ENCODE measurements at regions not wholly inside any gene's neighbourhood (a gene's known extent, or its start where the extent isn't known, plus 50 kb on each side); places are given as distances from the start of the nearest gene placed in this dataset.
A peak's percentile ranks its signal among the peaks of the same experiment; 100 is the strongest.

DNA sequence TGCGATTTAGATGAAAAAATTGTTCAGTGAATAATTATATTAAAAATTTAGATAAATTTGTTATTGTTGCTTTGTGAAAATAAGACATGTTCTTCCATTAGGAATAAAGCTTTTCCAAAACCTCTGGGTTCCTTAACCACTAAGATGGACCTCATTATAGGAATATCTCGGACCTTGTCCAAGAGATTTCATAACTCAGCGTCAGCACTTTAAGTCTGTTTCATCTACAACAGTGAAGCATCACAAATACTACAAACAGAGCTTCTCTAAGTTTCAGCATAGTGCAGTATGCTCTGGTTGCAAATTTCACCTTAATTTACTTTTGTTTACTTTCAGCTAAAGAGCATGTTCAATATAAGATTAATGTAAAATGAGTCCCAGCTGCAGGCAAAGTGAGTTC, 150.3 kb downstream of the UBE2E3 start:
- H3K4me3 Mint-ChIP-seq, result peak overlapping the region; percentile 64
- peaks cover 15% of the 10 kb centered on the region for H3K9me3 Mint-ChIP-seq
- H3K4me1 Mint-ChIP-seq, result peaks cover 54% of the 10 kb centered on the region
- H3K36me3 Mint-ChIP-seq (ENCODE audit: low read depth), result peaks cover 39% of the 10 kb centered on the region
- no peak for DNase-seq
- CTCF ChIA-PET, result interaction anchor here (0.7 to 2.9 kb wide), 9 partner anchors 9 to 327 kb away, joined by 3 to 9 read pairs (median 4); partner anchors contain the start of gene ITGA4
- H3K27me3 Mint-ChIP-seq, result no peaks in the 10 kb centered on the region
- H3K27ac Mint-ChIP-seq, result peak overlapping the region; percentile 90
- POLR2A ChIA-PET, result interaction anchor here (0.5 kb wide), 1 partner anchor 24 kb away, joined by 3 read pairs; no protein-coding TSS in a partner anchor

- no peak for DNase-seq
- Mint-ChIP-seq H3K4me3 (peak overlapping the region; percentile 64), H3K27me3 (no peaks in the 10 kb centered on the region), H3K9me3 (peaks cover 14% of the 10 kb centered on the region), H3K36me3 (ENCODE audit: low read depth) (peaks cover 38% of the 10 kb centered on the region), H3K27ac (peak overlapping the region; percentile 90), H3K4me1 (peaks cover 45% of the 10 kb centered on the region)
- ChIA-PET CTCF (interaction anchor here (0.7 to 2.9 kb wide), 9 partner anchors 9 to 326 kb away, joined by 3 to 9 read pairs (median 5); partner anchors contain the start of gene ITGA4), POLR2A (interaction anchor here (0.6 kb wide), 1 partner anchor 27 kb away, joined by 3 read pairs; no protein-coding TSS in a partner anchor)
These were observed 151.2 kb downstream of the UBE2E3 start for GRCh38 chr2:181131584-181131983.

- Mint-ChIP-seq H3K27ac (peak overlapping the region; percentile 65), H3K9me3 (peaks cover 17% of the 10 kb centered on the region), H3K4me1 (peaks cover 44% of the 10 kb centered on the region), H3K4me3 (no peak overlapping the region), H3K36me3 (ENCODE audit: low read depth) (peaks cover 25% of the 10 kb centered on the region), H3K27me3 (no peaks in the 10 kb centered on the region)
- ChIA-PET CTCF (no interaction called here), POLR2A (no interaction called here)
- no peak for DNase-seq
These were observed 158.4 kb downstream of the UBE2E3 start for GRCh38 chr2:181138816-181139215.

- CTCF ChIA-PET, result interaction anchor here (1.3 kb wide), 1 partner anchor 8 kb away, joined by 5 read pairs; no protein-coding TSS in a partner anchor
- Mint-ChIP-seq H3K27me3 (no peaks in the 10 kb centered on the region), H3K9me3 (peaks cover 22% of the 10 kb centered on the region), H3K36me3 (ENCODE audit: low read depth) (peaks cover 29% of the 10 kb centered on the region), H3K4me3 (no peak overlapping the region), H3K27ac (no peak overlapping the region), H3K4me1 (peaks cover 55% of the 10 kb centered on the region)
- no peak for DNase-seq
- POLR2A ChIA-PET, result interaction anchor here (0.6 kb wide), 2 partner anchors 163 to 333 kb away, joined by 3 read pairs; no protein-coding TSS in a partner anchor
These were observed 159.4 kb downstream of the UBE2E3 start for GRCh38 chr2:181139831-181140230.

- DNase-seq, result no peak
- CTCF ChIA-PET, result interaction anchor here (1.2 to 1.3 kb wide), 2 partner anchors 9 to 16 kb away, joined by 3 to 5 read pairs; no protein-coding TSS in a partner anchor
- H3K27me3 Mint-ChIP-seq, result no peaks in the 10 kb centered on the region
- H3K9me3 Mint-ChIP-seq, result peaks cover 24% of the 10 kb centered on the region
- H3K4me3 Mint-ChIP-seq, result peak overlapping the region; percentile 2
- H3K27ac Mint-ChIP-seq, result peak overlapping the region; percentile 93
- peaks cover 60% of the 10 kb centered on the region for H3K4me1 Mint-ChIP-seq
- POLR2A ChIA-PET, result interaction anchor here (0.6 kb wide), 2 partner anchors 163 to 333 kb away, joined by 3 read pairs; no protein-coding TSS in a partner anchor
- peaks cover 33% of the 10 kb centered on the region for H3K36me3 Mint-ChIP-seq (ENCODE audit: low read depth)
These were observed 160.0 kb downstream of the UBE2E3 start for GRCh38 chr2:181140414-181140813.

GRCh38 chr2:181140928-181141327, 160.5 kb downstream of the UBE2E3 start:
- H3K27me3 Mint-ChIP-seq, result no peaks in the 10 kb centered on the region
- peaks cover 29% of the 10 kb centered on the region for H3K36me3 Mint-ChIP-seq (ENCODE audit: low read depth)
- H3K4me1 Mint-ChIP-seq, result peaks cover 60% of the 10 kb centered on the region
- ChIA-PET CTCF (interaction anchor here (0.8 to 1.3 kb wide), 5 partner anchors 9 to 317 kb away, joined by 3 to 5 read pairs (median 3); partner anchors contain the start of genes ITGA4 and UBE2E3), POLR2A (no interaction called here)
- H3K4me3 Mint-ChIP-seq, result peak overlapping the region; percentile 60
- H3K9me3 Mint-ChIP-seq, result peaks cover 19% of the 10 kb centered on the region
- DNase-seq, result no peak
- H3K27ac Mint-ChIP-seq, result peak overlapping the region; percentile 93

GRCh38 chr2:181141676-181142075, 161.3 kb downstream of the UBE2E3 start:
- H3K27ac Mint-ChIP-seq, result peak overlapping the region; percentile 93
- H3K27me3 Mint-ChIP-seq, result no peaks in the 10 kb centered on the region
- H3K36me3 Mint-ChIP-seq (ENCODE audit: low read depth), result peaks cover 25% of the 10 kb centered on the region
- peak overlapping the region; percentile 60 for H3K4me3 Mint-ChIP-seq
- POLR2A ChIA-PET, result no interaction called here
- peaks cover 16% of the 10 kb centered on the region for H3K9me3 Mint-ChIP-seq
- CTCF ChIA-PET, result interaction anchor here (0.8 to 1.3 kb wide), 6 partner anchors 14 to 316 kb away, joined by 3 to 6 read pairs (median 3); partner anchors contain the start of genes ITGA4 and UBE2E3
- peaks cover 65% of the 10 kb centered on the region for H3K4me1 Mint-ChIP-seq
- DNase-seq, result no peak

DNA sequence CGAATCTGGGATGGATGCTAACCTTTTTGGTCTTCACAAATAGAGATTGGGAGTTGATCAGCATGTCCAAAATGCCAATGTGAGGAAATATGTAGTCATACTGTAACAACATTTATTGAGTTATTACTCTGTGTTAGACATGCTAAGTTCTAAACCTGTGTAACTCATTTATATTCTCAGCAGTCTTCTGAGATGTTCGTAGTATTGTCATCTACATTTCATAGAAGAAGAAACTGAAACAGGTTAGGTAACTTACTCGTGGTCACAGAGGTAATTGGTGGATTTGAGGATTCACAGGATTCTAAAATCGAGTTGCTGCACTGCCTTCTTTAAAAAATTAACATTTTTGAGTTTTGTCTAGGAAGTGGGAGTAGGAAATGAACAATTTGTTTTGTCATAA, 162.1 kb downstream of the UBE2E3 start:
- peaks cover 11% of the 10 kb centered on the region for H3K9me3 Mint-ChIP-seq
- peak overlapping the region; percentile 93 for H3K27ac Mint-ChIP-seq
- ChIA-PET POLR2A (no interaction called here), CTCF (interaction anchor here (1.2 kb wide), 1 partner anchor 9 kb away, joined by 3 read pairs; no protein-coding TSS in a partner anchor)
- peak overlapping the region; percentile 63 for H3K4me3 Mint-ChIP-seq
- H3K4me1 Mint-ChIP-seq, result peaks cover 65% of the 10 kb centered on the region
- H3K36me3 Mint-ChIP-seq (ENCODE audit: low read depth), result peaks cover 20% of the 10 kb centered on the region
- H3K27me3 Mint-ChIP-seq, result no peaks in the 10 kb centered on the region
- DNase-seq, result no peak

- Mint-ChIP-seq H3K9me3 (peaks cover 8% of the 10 kb centered on the region), H3K27ac (peak overlapping the region; percentile 85), H3K27me3 (no peaks in the 10 kb centered on the region), H3K4me1 (peaks cover 67% of the 10 kb centered on the region), H3K36me3 (ENCODE audit: low read depth) (peaks cover 15% of the 10 kb centered on the region), H3K4me3 (no peak overlapping the region)
- peak; percentile 36 for DNase-seq
- ChIA-PET POLR2A (interaction anchor here (0.9 kb wide), 1 partner anchor 16 kb away, joined by 4 read pairs; no protein-coding TSS in a partner anchor), CTCF (interaction anchor here (1.0 to 2.7 kb wide), 11 partner anchors 9 to 314 kb away, joined by 3 to 12 read pairs (median 4); partner anchors contain the start of gene ITGA4)
These were observed 163.4 kb downstream of the UBE2E3 start for GRCh38 chr2:181143790-181144300.

DNA sequence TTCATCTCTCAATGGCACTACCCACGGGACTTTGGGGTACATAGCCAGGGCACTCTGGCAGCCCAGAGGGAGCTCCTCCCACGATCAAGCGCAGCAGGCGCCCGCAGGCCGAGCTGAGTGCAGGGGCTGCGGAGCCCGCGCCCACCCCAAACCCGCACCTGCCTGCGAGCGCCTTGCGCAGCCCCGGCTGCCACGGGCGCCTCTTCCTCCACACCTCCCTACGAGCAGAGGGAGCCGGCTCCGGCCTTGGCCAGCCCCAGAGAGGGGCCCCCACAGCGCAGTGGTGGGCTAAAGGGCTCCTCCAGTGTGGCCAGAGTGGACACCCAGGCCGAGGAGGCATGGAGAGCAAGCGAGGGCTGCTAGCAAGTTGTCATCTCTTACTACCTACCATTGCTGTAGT, 165.2 kb downstream of the UBE2E3 start:
- H3K4me1 Mint-ChIP-seq, result peaks cover 57% of the 10 kb centered on the region
- peaks cover 20% of the 10 kb centered on the region for H3K36me3 Mint-ChIP-seq (ENCODE audit: low read depth)
- POLR2A ChIA-PET, result no interaction called here
- DNase-seq, result no peak
- H3K27me3 Mint-ChIP-seq, result no peaks in the 10 kb centered on the region
- no peak overlapping the region for H3K27ac Mint-ChIP-seq
- H3K4me3 Mint-ChIP-seq, result no peak overlapping the region
- CTCF ChIA-PET, result interaction anchor here (0.8 to 2.7 kb wide), 12 partner anchors 8 to 98 kb away, joined by 3 to 12 read pairs (median 3); no protein-coding TSS in a partner anchor
- H3K9me3 Mint-ChIP-seq, result peaks cover 14% of the 10 kb centered on the region

DNA sequence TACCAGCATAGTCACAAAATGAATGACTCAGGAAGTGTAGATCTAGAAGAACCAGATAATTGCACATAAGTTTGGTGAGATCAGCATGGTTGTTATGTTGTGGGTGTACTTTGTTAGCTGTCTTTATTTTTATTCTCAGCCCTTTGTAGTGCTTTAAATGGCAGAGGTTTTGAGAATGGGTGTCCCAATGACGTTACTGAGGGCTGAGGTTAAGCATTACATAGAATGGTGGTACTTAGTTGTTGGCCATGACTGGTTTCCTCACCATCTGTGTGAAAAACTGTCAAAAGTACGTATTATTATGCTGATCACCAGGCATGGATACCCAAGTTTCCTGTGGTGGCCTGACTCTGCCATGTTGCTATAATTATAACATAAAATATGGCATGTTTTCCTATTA, 165.8 kb downstream of the UBE2E3 start:
- Mint-ChIP-seq H3K36me3 (ENCODE audit: low read depth) (peaks cover 23% of the 10 kb centered on the region), H3K27ac (no peak overlapping the region), H3K4me1 (peaks cover 52% of the 10 kb centered on the region), H3K4me3 (no peak overlapping the region), H3K9me3 (peaks cover 14% of the 10 kb centered on the region), H3K27me3 (no peaks in the 10 kb centered on the region)
- POLR2A ChIA-PET, result no interaction called here
- CTCF ChIA-PET, result interaction anchor here (0.6 to 1.9 kb wide), 12 partner anchors 9 to 311 kb away, joined by 3 to 7 read pairs (median 3); partner anchors contain the start of gene ITGA4
- DNase-seq, result no peak

DNA sequence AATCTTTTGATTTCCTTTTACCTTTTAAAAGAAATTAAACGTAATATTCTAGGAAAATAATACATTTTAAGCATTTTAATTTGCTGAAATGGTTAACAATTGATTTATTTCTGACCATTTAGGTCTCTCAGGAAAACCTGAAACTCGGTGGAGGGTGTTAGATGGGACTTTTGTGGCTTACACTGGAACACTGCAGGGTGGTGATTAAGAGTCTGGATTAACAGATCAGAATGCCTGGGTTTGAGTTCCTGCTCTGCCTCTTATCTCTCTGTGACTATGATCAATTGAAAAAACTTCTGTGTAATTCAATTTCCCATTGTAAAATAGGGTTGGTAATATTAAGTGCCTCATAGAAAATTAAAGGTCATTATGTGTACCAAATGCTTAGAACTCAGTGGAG, 168.7 kb downstream of the UBE2E3 start:
- CTCF ChIA-PET, result no interaction called here
- POLR2A ChIA-PET, result no interaction called here
- H3K27ac Mint-ChIP-seq, result no peak overlapping the region

GRCh38 chr2:181152226-181152625, 171.8 kb downstream of the UBE2E3 start:
- Mint-ChIP-seq H3K36me3 (ENCODE audit: low read depth) (peaks cover 33% of the 10 kb centered on the region), H3K27me3 (no peaks in the 10 kb centered on the region), H3K9me3 (peaks cover 22% of the 10 kb centered on the region), H3K27ac (no peak overlapping the region), H3K4me3 (no peak overlapping the region), H3K4me1 (peaks cover 22% of the 10 kb centered on the region)
- ChIA-PET POLR2A (no interaction called here), CTCF (interaction anchor here (0.6 to 1.6 kb wide), 6 partner anchors 7 to 310 kb away, joined by 3 to 8 read pairs (median 4); partner anchors contain the start of gene ITGA4)
- DNase-seq, result no peak

More for the DNA sequence above, 168.7 kb downstream of the UBE2E3 start:
- no peak overlapping the region for H3K4me3 Mint-ChIP-seq
- H3K27me3 Mint-ChIP-seq, result no peaks in the 10 kb centered on the region
- peaks cover 42% of the 10 kb centered on the region for H3K4me1 Mint-ChIP-seq
- DNase-seq, result no peak
- H3K9me3 Mint-ChIP-seq, result peaks cover 18% of the 10 kb centered on the region
- peaks cover 33% of the 10 kb centered on the region for H3K36me3 Mint-ChIP-seq (ENCODE audit: low read depth)
